Tibial nerve (tissue), 3 donors: ENCODE measurements at regions not wholly inside any gene's neighbourhood (a gene's known extent, or its start where the extent isn't known, plus 50 kb on each side); places are given as distances from the start of the nearest gene placed in this dataset.
"Not testable (repeated sequence)": the region's sequence is repeated elsewhere in the genome, so short reads cannot be mapped to it uniquely, and the experiment has no call there.

Experiments used
- CTCF ChIP-seq, 5 experiments: fragments of 200-600 bp in 3 of 5; fragments of 450-650 bp in 2 of 5; sonication (generic) in 3 of 5; IDR thresholded peaks; one replicate each; pipeline ENCODE4 v1.5.1; 2016 to 2019; ENCODE audit warnings: antibody characterized with exemption in 5 of 5, mild to moderate bottlenecking in 3 of 5, moderate library complexity in 2 of 5
- POLR2A ChIP-seq, 2 donors: fragments of 450-650 bp; IDR thresholded peaks; one replicate each; pipeline ENCODE4 v1.6.1; 2017; ENCODE audit warnings: antibody characterized with exemption in 2 of 2, mild to moderate bottlenecking in 2 of 2, moderate library complexity in 2 of 2

- TF ChIP-seq POLR2A (IDR thresholded peaks at IDR 0.05): peak in 1 of 2 donors; percentile 22
- not testable (repeated sequence) for TF ChIP-seq CTCF (IDR thresholded peaks at IDR 0.05)
Observed at GRCh38 chr9:62801961-62802718, 1612.3 kb downstream of the SPATA31A7 start.
